Esophagus (tissue), 2 donors: ENCODE measurements at regions not wholly inside any gene's neighbourhood (a gene's known extent, or its start where the extent isn't known, plus 50 kb on each side); places are given as distances from the start of the nearest gene placed in this dataset.
"Not testable (repeated sequence)": the region's sequence is repeated elsewhere in the genome, so short reads cannot be mapped to it uniquely, and the experiment has no call there.

Experiments used
- H3K27ac ChIP-seq, 2 donors: one replicate each; pipeline ENCODE4 v1.5.1; 2013; ENCODE audit warnings: low read depth in 2 of 2, mild to moderate bottlenecking in 2 of 2, inconsistent platforms in 1 of 2, low read length in 1 of 2, moderate library complexity in 1 of 2
- H3K27me3 ChIP-seq, 2 donors: one replicate each; pipeline ENCODE4 v1.6.1; 2013; ENCODE audit warnings: low read length in 2 of 2, control low read depth in 1 of 2, mild to moderate bottlenecking in 1 of 2; ENCODE audit not compliant: insufficient read depth in 2 of 2, control insufficient read depth in 1 of 2
- H3K36me3 ChIP-seq, 2 donors: one replicate each; pipeline ENCODE4 v1.6.1; 2013; ENCODE audit warnings: low read length in 1 of 2; ENCODE audit not compliant: control insufficient read depth in 2 of 2, insufficient read depth in 2 of 2
- H3K4me1 ChIP-seq, 2 donors: one replicate each; pipeline ENCODE4 v1.6.1; 2013; ENCODE audit warnings: low read length in 1 of 2; ENCODE audit not compliant: control insufficient read depth in 2 of 2, insufficient read depth in 2 of 2
- H3K4me3 ChIP-seq, 2 donors: one replicate each; pipeline ENCODE4 v1.5.1; 2013; ENCODE audit warnings: low read length in 2 of 2, mild to moderate bottlenecking in 2 of 2, low read depth in 1 of 2, moderate library complexity in 1 of 2
- H3K9me3 ChIP-seq, 2 donors: one replicate each; pipeline ENCODE4 v1.6.1; 2013; ENCODE audit warnings: mild to moderate bottlenecking in 2 of 2, low read depth in 1 of 2, low read length in 1 of 2, moderate library complexity in 1 of 2; ENCODE audit not compliant: control insufficient read depth in 2 of 2, insufficient read depth in 1 of 2
- WGBS, 2 donors: extraction: QIAGEN DNeasy Blood & Tissue Kit; methylation state at CpG; one replicate each; pipeline ENCODE4 v1.1.7; 2013; 5-methylcytosine and 5-hydroxymethylcytosine counted together
- donor health status: healthy with polysubstance abuse.
- donor health status: Bipolar disorder and iron deficiency.

GRCh38 chr15:87671289-87671688, 585.2 kb downstream of the NTRK3 start:
- Histone ChIP-seq H3K36me3 (no peaks in the 10 kb centered on the region), H3K27ac (no peak overlapping the region), H3K27me3 (no peaks in the 10 kb centered on the region), H3K9me3 (no peaks in the 10 kb centered on the region), H3K4me1 (no peaks in the 10 kb centered on the region), H3K4me3 (no peak overlapping the region)
- 51 to 60% methylated on average over 5 of the region's 5 CpGs for WGBS, 2 donors

DNA sequence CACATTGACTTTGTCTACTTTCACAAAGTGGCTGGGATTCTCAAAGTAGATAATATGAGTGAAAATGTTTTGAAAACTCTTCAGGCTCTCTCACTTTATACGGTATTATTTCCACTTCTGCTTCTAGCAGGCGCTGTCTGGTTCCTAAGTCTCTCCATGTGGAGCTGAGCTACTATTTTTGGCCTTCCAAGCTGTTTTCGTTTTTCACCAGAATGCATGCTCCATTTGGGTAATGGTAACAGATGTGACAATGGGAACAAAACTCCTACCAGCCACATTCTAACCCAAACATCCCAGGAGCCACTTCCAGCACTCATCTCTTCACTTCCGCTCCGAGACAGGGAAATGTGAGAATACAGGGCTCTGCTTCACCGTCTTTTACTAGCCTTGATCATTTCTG, 586.7 kb downstream of the NTRK3 start:
- WGBS, 2 donors = 78 to 84% methylated on average over 6 of the region's 6 CpGs
- Histone ChIP-seq H3K27ac (no peak overlapping the region), H3K9me3 (no peaks in the 10 kb centered on the region), H3K4me3 (no peak overlapping the region), H3K4me1 (no peaks in the 10 kb centered on the region), H3K36me3 (no peaks in the 10 kb centered on the region), H3K27me3 (no peaks in the 10 kb centered on the region)

DNA sequence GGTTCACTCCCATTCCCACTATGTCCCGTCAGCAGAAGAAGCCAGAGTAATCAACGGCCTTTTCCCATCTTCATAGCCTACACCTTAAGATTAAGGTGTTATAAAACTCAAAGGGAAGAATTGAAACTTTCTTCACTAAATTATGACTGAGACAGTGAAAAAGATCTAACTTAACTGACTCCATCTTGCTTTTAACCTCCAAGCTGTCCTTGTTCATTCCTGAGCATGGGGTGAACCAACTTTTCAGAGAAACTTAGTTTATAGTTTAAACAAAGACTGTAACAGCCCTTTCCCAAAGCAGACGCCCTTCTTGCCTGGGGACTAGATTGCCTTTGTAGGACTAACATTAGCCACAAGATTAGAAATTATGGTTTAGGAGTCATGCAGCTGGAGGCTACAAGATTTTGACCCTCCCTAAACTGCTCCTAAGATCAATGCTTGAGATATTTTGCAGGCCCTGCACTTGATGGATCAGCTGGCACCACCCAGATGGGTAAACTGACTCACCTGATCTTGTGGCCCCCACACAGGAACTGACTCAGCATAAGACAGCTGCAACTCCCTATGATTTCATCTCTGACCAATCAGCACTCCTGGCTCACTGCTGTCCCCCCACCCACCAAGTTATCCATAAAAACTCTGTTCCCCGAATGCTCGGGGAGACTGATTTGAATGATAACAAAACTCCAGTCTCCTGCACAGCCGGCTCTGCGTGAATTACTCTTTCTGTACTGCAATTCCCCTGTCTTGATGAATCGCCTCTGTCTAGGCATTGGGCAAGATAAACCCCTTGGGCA, 587.6 kb downstream of the NTRK3 start:
- not testable (repeated sequence) for H3K4me1 ChIP-seq, H3K27me3 ChIP-seq, H3K4me3 ChIP-seq, H3K27ac ChIP-seq, H3K36me3 ChIP-seq, H3K9me3 ChIP-seq
- WGBS, 2 donors = 87% methylated on average over 8 of the region's 8 CpGs

GRCh38 chr15:87667643-87668042, 588.9 kb downstream of the NTRK3 start:
- Histone ChIP-seq H3K27ac (no peak overlapping the region), H3K4me1 (no peaks in the 10 kb centered on the region), H3K9me3 (no peaks in the 10 kb centered on the region), H3K27me3 (no peaks in the 10 kb centered on the region), H3K4me3 (no peak overlapping the region), H3K36me3 (no peaks in the 10 kb centered on the region)
- WGBS, 2 donors = 81 to 83% methylated on average over 3 of the region's 3 CpGs

DNA sequence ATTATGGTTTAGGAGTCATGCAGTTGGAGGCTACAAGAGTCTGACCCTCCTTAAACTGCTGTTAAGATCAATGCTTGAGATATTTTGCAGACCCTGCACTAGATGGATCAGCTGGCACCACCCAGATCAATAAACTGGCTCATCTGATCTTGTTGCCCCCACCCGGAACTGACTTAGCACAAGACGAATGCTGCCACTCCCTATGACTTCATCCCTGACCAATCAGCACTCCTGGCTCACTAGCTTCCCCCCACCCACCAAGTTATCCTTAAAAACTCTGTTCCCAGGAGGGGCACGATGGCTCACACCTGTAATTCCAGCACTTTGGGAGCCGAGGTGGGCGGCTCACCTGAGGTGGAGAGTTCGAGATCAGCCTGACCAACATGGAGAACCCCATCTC, 594.0 kb downstream of the NTRK3 start:
- no peaks in the 10 kb centered on the region for H3K9me3 ChIP-seq
- H3K36me3 ChIP-seq = no peaks in the 10 kb centered on the region
- H3K4me1 ChIP-seq = no peaks in the 10 kb centered on the region
- 87 to 88% methylated on average over 6 of the region's 6 CpGs for WGBS, 2 donors
- H3K4me3 ChIP-seq = no peak overlapping the region
- H3K27me3 ChIP-seq = no peaks in the 10 kb centered on the region
- no peak overlapping the region for H3K27ac ChIP-seq

GRCh38 chr15:87661454-87662355, 594.8 kb downstream of the NTRK3 start:
- no peaks in the 10 kb centered on the region for H3K36me3 ChIP-seq
- H3K4me1 ChIP-seq = no peaks in the 10 kb centered on the region
- no peaks in the 10 kb centered on the region for H3K27me3 ChIP-seq
- H3K27ac ChIP-seq = no peak overlapping the region
- H3K4me3 ChIP-seq = no peak overlapping the region
- no peaks in the 10 kb centered on the region for H3K9me3 ChIP-seq
- 66 to 77% methylated on average over 3 of the region's 3 CpGs for WGBS, 2 donors

- Histone ChIP-seq H3K9me3 (no peaks in the 10 kb centered on the region), H3K4me3 (no peak overlapping the region), H3K36me3 (no peaks in the 10 kb centered on the region), H3K4me1 (no peaks in the 10 kb centered on the region), H3K27me3 (no peaks in the 10 kb centered on the region), H3K27ac (no peak overlapping the region)
- WGBS, 2 donors = 72 to 76% methylated on average over 2 of the region's 2 CpGs
Measured at GRCh38 chr15:87660251-87661129, 596.0 kb downstream of the NTRK3 start.

DNA sequence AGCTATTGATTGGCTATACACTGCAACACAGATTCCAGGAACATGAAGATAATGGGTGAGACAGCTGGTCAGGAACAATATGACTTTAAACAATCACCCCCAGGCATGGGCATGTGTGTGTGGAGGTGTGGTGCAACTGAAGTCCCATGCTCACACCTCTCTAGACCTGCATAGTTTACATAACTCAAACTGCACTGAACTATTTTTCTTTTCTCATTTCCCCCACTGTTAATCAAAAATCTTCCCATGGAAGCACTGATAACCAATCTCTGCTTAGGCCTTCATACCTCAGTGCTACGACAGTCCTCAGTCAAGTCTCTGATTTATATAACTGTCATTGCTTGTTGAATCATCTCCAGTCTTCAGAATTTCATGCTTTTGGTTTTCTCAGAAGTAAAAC, 600.2 kb downstream of the NTRK3 start:
- Histone ChIP-seq H3K36me3 (no peaks in the 10 kb centered on the region), H3K4me1 (no peaks in the 10 kb centered on the region), H3K9me3 (peaks cover 0 to 2% of the 10 kb centered on the region in 2 donors), H3K27me3 (no peaks in the 10 kb centered on the region), H3K27ac (no peak overlapping the region), H3K4me3 (no peak overlapping the region)
- WGBS, 2 donors = 49 to 55% methylated on average over 1 of the region's 1 CpG

GRCh38 chr15:87653646-87654045, 602.9 kb downstream of the NTRK3 start:
- peaks cover 0 to 2% of the 10 kb centered on the region in 2 donors for H3K9me3 ChIP-seq
- no peaks in the 10 kb centered on the region for H3K27me3 ChIP-seq
- no peak overlapping the region for H3K4me3 ChIP-seq
- H3K36me3 ChIP-seq = no peaks in the 10 kb centered on the region
- H3K27ac ChIP-seq = no peak overlapping the region
- no peaks in the 10 kb centered on the region for H3K4me1 ChIP-seq
- WGBS, 2 donors = 59 to 79% methylated on average over 1 of the region's 1 CpG
